HepG2 (cell line): ENCODE measurements at regions not wholly inside any gene's neighbourhood (a gene's known extent, or its start where the extent isn't known, plus 50 kb on each side); places are given as distances from the start of the nearest gene placed in this dataset.

Experiments
- ATAC-seq: fragments of 200-7000 bp; cut with Tn5 transposase; 3 replicates; pipeline ENCODE4 v1.9.1; 2020; ENCODE audit warnings: mild to moderate bottlenecking, moderate library complexity
- BruUV-seq: library from RNA; stranded (reverse); fragments of 400-500 nt; replicated peaks from 2 replicates; lab custom pipeline; 2021; lab: Mats Ljungman, UMichigan
- CTCF ChIA-PET: fragments of 300-600 bp; formaldehyde crosslinking; extraction: SDS; loops from one replicate; lab custom pipeline; 2021; ENCODE audit warnings: low total read pairs, inconsistent platforms, low intra/inter-chr PET ratio; lab: Yijun Ruan, JAX
- POLR2A ChIA-PET: fragments of 350-600 bp; sonication (Branson Sonifier 250); formaldehyde crosslinking; loops from one replicate; lab custom pipeline; 2020; ENCODE audit warnings: antibody characterized with exemption, inconsistent platforms; lab: Yijun Ruan, JAX
- DNase-seq: peaks from one replicate; pipeline ENCODE4 v3.0.0-alpha.2; 2015; ENCODE audit warnings: low spot score
- FAIRE-seq: peaks from 3 replicates; lab custom pipeline; 2011; peaks lifted over from hg19 to GRCh38; lab: Jason Lieb, UNC
- H2AFZ ChIP-seq: one replicate; pipeline ENCODE4 v1.6.1; 2011; ENCODE audit warnings: low read length, inconsistent platforms
- H3K27ac ChIP-seq: fragments of 300-600 bp; 3 replicates; pipeline ENCODE4 v1.8.0; 2011; ENCODE audit warnings: mixed run types, mild to moderate bottlenecking, mixed read lengths, low read length, inconsistent platforms; ENCODE audit not compliant: insufficient read depth; ENCODE audit errors: extremely low read length
- H3K27me3 ChIP-seq, 2 experiments: fragments of 200-600 bp in 1 of 2; 2 replicates in 1 of 2; 3 replicates in 1 of 2; pipeline versions ENCODE4 v1.6.0 to v1.8.0; 2011; ENCODE audit warnings: low read length in 2 of 2, mild to moderate bottlenecking in 2 of 2, moderate library complexity in 2 of 2, inconsistent platforms in 1 of 2; ENCODE audit not compliant: insufficient read depth in 2 of 2, control insufficient read depth in 1 of 2
- H3K36me3 ChIP-seq, 2 experiments: fragments of 200-600 bp in 1 of 2; replicated peaks in 1 of 2; 2 replicates in 1 of 2; 3 replicates in 1 of 2; pipeline versions ENCODE4 v1.5.1 to v1.8.0; 2011; ENCODE audit warnings: low read length in 2 of 2, inconsistent platforms in 1 of 2; ENCODE audit not compliant: insufficient read depth in 2 of 2, control insufficient read depth in 1 of 2
- H3K4me1 ChIP-seq: 2 replicates; pipeline ENCODE4 v1.5.1; 2012; ENCODE audit warnings: low read length, inconsistent platforms; ENCODE audit not compliant: insufficient read depth
- H3K4me2 ChIP-seq: 2 replicates; pipeline ENCODE4 v1.6.0; 2011; ENCODE audit warnings: low read depth, low read length, inconsistent platforms
- H3K4me3 ChIP-seq, 3 experiments: fragments of 200-600 bp in 1 of 3; sonication (generic), shearing (Covaris generic) in 1 of 3; replicated peaks in 1 of 3; 2 replicates each; pipeline ENCODE4 v1.5.1; 2011 to 2016; ENCODE audit warnings: low read length in 3 of 3, inconsistent platforms in 2 of 3, low read depth in 2 of 3, mild to moderate bottlenecking in 2 of 3, control low read depth in 1 of 3, mixed read lengths in 1 of 3; ENCODE audit not compliant: insufficient read depth in 1 of 3
- H3K79me2 ChIP-seq: one replicate; pipeline ENCODE4 v1.6.1; 2011; ENCODE audit warnings: low read length, inconsistent platforms; ENCODE audit not compliant: insufficient read depth
- H3K9ac ChIP-seq: 2 replicates; pipeline ENCODE4 v1.6.0; 2011; ENCODE audit warnings: mild to moderate bottlenecking, low read depth, low read length, inconsistent platforms; ENCODE audit not compliant: insufficient read depth
- H3K9me3 ChIP-seq: 2 replicates; pipeline ENCODE4 v1.5.1; 2012; ENCODE audit warnings: mild to moderate bottlenecking, low read length
- H4K20me1 ChIP-seq: 2 replicates; pipeline ENCODE4 v1.6.0; 2011; ENCODE audit warnings: inconsistent platforms, mild to moderate bottlenecking, low read length, moderate library complexity; ENCODE audit not compliant: insufficient read depth
- KMT2A ChIP-seq: sonication (generic); formaldehyde crosslinking; IDR thresholded peaks from 2 replicates; pipeline ENCODE4 v1.4.0; 2020; ENCODE audit warnings: missing genetic modification reagents
- MBD4 ChIP-seq: IDR thresholded peaks from 2 replicates; pipeline ENCODE4 v1.6.1; 2012; ENCODE audit warnings: low read length, inconsistent platforms, borderline replicate concordance
- SALL2 ChIP-seq: sonication (generic); formaldehyde crosslinking; IDR thresholded peaks from 2 replicates; pipeline ENCODE4 v1.8.1; 2023; ENCODE audit warnings: mild to moderate bottlenecking, missing genetic modification reagents, inconsistent platforms
- ZMYM2 ChIP-seq: sonication (generic); formaldehyde crosslinking; IDR thresholded peaks from 2 replicates; pipeline ENCODE4 v1.8.0; 2022; ENCODE audit warnings: mild to moderate bottlenecking, missing genetic modification reagents
- ZNF225 ChIP-seq: sonication (generic); formaldehyde crosslinking; IDR thresholded peaks from 2 replicates; pipeline ENCODE4 v1.4.0; 2020; ENCODE audit warnings: mild to moderate bottlenecking, missing genetic modification reagents
- ZNF292 ChIP-seq: sonication (generic); formaldehyde crosslinking; IDR thresholded peaks from 2 replicates; pipeline ENCODE4 v1.8.1; 2022; ENCODE audit warnings: mild to moderate bottlenecking, low read depth, missing genetic modification reagents, borderline replicate concordance
- ZNF674 ChIP-seq: sonication (generic); formaldehyde crosslinking; IDR thresholded peaks from 2 replicates; pipeline ENCODE4 v1.5.0; 2020; ENCODE audit warnings: low read depth, mild to moderate bottlenecking, missing genetic modification reagents
- ZNF710 ChIP-seq: sonication (generic); formaldehyde crosslinking; IDR thresholded peaks from 2 replicates; pipeline ENCODE4 v1.5.0; 2020; ENCODE audit warnings: mild to moderate bottlenecking, missing genetic modification reagents, borderline replicate concordance
- WGBS: methylation state at CpG from one replicate; pipeline ENCODE4 v1.1.6; 2017; ENCODE audit warnings: low lambda C conversion rate; 5-methylcytosine and 5-hydroxymethylcytosine counted together
- in situ Hi-C: cut with HindIII; loops from 2 replicates; pipeline ENCODE4 v1.10.0; 2017; ENCODE audit warnings: low pct_unique_long_range_greater_than_20kb; ENCODE audit not compliant: extremely low pct_ligation_motif_present
- intact Hi-C: fragments of 100-400 bp; cut with micrococcal nuclease; formaldehyde crosslinking; loops from one replicate; pipeline ENCODE4 v1.10.0; 2022; ENCODE audit not compliant: unreplicated experiment
- TF ChIP-seq, protein P1 (sequence below), 2 experiments: IDR thresholded peaks; 2 replicates each; pipeline ENCODE4 v1.6.1; 2011 to 2012; ENCODE audit warnings: low read length in 2 of 2, borderline replicate concordance in 1 of 2, low read depth in 1 of 2, mild to moderate bottlenecking in 1 of 2, moderate library complexity in 1 of 2

DNA sequence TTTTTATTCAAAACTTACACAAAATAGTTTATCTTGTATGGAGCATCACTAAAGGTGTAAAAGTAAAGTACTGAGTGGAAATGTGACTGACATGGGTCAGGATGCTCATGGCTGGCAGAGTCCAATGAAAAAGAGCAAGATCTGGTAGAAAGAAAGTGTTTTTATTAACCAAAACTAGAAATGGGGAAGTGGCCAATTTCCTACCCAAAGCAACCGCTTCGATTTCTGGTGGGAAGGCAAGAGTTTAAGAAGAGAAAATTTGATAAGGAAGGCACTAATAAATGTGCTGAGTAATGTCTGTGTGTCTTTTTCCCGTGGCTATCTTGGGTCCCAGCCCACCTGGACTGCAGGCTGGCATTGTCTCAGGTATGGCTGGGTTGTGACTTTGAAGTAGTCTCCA is 277.7 kb downstream of the ANKRD7 start:
- Histone ChIP-seq H3K4me3 (no peak overlapping the region), H4K20me1 (no peaks in the 10 kb centered on the region), H3K27ac (no peak overlapping the region), H3K27me3 (no peaks in the 10 kb centered on the region), H2AFZ (no peak overlapping the region), H3K4me2 (no peak overlapping the region), H3K36me3 (no peaks in the 10 kb centered on the region), H3K9me3 (no peaks in the 10 kb centered on the region), H3K9ac (no peak overlapping the region), H3K79me2 (no peaks in the 10 kb centered on the region), H3K4me1 (no peaks in the 10 kb centered on the region)
- no TSS peak for BruUV-seq
- ChIA-PET POLR2A (no interaction called here), CTCF (no interaction called here)
- DNase-seq (no peak), ATAC-seq (no peak), FAIRE-seq (no peak)
- in situ Hi-C loops = no loop called here
- TF ChIP-seq ZMYM2 (CRISPR knock-in tag) = no peak
- no peak for TF ChIP-seq ZNF225
- no peak for TF ChIP-seq KMT2A (CRISPR knock-in tag)
- TF ChIP-seq, protein P1, sequence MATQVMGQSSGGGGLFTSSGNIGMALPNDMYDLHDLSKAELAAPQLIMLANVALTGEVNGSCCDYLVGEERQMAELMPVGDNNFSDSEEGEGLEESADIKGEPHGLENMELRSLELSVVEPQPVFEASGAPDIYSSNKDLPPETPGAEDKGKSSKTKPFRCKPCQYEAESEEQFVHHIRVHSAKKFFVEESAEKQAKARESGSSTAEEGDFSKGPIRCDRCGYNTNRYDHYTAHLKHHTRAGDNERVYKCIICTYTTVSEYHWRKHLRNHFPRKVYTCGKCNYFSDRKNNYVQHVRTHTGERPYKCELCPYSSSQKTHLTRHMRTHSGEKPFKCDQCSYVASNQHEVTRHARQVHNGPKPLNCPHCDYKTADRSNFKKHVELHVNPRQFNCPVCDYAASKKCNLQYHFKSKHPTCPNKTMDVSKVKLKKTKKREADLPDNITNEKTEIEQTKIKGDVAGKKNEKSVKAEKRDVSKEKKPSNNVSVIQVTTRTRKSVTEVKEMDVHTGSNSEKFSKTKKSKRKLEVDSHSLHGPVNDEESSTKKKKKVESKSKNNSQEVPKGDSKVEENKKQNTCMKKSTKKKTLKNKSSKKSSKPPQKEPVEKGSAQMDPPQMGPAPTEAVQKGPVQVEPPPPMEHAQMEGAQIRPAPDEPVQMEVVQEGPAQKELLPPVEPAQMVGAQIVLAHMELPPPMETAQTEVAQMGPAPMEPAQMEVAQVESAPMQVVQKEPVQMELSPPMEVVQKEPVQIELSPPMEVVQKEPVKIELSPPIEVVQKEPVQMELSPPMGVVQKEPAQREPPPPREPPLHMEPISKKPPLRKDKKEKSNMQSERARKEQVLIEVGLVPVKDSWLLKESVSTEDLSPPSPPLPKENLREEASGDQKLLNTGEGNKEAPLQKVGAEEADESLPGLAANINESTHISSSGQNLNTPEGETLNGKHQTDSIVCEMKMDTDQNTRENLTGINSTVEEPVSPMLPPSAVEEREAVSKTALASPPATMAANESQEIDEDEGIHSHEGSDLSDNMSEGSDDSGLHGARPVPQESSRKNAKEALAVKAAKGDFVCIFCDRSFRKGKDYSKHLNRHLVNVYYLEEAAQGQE (IDR thresholded peaks at IDR 0.05; ENCODE audit: borderline replicate concordance in 1 of 2, low read depth in 1 of 2, low read length in 2 of 2) = no peak
- no peak for TF ChIP-seq ZNF674
- TF ChIP-seq ZNF292 (CRISPR knock-in tag) = no peak
- TF ChIP-seq ZNF710 (CRISPR knock-in tag) = no peak
- TF ChIP-seq SALL2 (CRISPR knock-in tag) = no peak
- no peak for TF ChIP-seq MBD4
- WGBS = 1% methylated on average over 3 of the region's 3 CpGs
- intact Hi-C loops = no loop called here
